ENCODE measurements at regions not wholly inside any gene's neighbourhood (a gene's known extent, or its start where the extent isn't known, plus 50 kb on each side); places are given as distances from the start of the nearest gene placed in this dataset.
"Not testable (repeated sequence)": the region's sequence is repeated elsewhere in the genome, so short reads cannot be mapped to it uniquely, and the experiment has no call there.

DNA sequence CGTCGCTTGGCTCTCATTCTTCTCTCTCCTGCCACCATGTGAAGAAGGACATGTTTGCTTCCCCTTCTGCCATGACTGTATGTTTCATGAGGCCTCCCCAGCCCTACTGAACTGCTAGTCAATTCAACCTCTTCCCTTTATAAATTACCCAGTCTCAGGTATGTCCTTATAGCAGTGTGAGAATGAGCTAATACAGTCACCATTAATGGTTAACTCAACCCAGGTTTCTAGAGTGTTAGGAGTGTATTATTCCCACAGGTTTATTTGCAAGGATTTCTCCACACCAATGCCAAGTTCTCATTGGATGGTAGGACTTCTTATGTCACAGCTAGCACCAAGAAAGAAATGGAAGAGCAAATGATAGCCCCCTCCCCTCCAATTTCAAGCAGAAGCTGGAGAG, 71.9 kb downstream of the DYNAP start:
- DNase-seq (ENCODE audit: low read depth), result no peak
- H3K4me3 ChIP-seq (ENCODE audit: low read depth, low read length), result no peak overlapping the region

DNA sequence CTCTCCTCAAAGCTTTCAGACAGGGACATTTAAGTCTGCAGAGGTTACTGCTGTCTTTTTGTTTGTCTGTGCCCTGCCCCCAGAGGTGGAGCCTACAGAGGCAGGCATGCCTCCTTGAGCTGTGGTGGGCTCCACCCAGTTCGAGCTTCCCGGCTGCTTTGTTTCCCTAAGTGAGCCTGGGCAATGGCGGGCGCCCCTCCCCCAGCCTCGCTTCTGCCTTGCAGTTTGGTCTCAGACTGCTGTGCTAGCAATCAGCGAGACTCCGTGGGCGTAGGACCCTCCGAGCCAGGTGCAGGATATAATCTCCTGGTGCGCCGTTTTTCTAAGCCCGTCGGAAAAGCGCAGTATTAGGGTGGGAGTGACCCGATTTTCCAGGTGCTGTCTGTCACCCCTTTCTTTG, 78.7 kb downstream of the DYNAP start:
- not testable (repeated sequence) for DNase-seq (ENCODE audit: low read depth); H3K4me3 ChIP-seq (ENCODE audit: low read depth, low read length)

DNA sequence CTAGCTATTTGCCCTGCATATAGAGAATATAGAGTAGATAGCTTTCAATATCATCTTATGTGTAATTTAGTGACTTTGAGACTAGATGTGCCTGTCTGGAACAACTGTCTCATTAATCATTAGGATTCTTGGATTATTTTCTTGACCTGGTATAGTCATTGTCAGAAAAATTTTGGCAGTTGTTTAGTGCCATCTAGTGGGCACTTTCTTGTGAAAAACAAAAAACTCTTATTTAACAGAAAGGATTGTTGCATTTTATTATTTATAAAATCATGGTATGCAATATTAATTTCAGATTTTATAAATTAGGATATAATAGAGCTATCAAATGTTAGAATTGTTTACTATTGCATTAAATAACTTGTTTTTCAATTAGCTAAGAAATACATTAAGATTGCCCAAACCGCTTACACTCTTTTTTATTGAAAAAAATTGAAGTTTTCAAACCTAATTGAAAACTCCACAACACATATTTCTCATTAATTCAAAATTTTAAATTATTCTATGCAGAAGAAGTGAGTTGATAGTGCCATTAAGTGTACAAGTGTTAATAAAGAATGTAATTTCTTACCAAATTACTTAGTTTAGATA, 80.3 kb downstream of the DYNAP start:
- DNase-seq (ENCODE audit: low read depth), result no peak
- no peak overlapping the region for H3K4me3 ChIP-seq (ENCODE audit: low read depth, low read length)

DNA sequence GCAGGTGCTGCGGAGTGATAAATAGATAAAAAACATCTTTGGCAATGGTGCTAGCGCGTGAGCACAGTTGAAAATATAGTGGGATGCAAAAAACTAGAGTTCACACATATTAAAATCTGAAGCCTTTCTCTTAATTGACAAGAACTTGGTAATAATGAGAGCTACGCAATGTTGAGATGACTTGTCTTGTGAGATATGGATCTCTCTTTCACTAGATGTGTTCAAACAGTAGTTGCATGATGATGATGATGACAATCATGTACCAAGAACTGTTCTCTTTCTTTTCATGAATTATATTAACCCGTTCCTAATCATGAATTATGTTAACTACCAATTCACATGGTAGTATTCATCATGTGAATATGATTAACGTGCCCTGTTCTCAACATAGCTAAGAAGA, 81.1 kb downstream of the DYNAP start:
- H3K4me3 ChIP-seq (ENCODE audit: low read depth, low read length), result no peak overlapping the region
- no peak for DNase-seq (ENCODE audit: low read depth)

DNA sequence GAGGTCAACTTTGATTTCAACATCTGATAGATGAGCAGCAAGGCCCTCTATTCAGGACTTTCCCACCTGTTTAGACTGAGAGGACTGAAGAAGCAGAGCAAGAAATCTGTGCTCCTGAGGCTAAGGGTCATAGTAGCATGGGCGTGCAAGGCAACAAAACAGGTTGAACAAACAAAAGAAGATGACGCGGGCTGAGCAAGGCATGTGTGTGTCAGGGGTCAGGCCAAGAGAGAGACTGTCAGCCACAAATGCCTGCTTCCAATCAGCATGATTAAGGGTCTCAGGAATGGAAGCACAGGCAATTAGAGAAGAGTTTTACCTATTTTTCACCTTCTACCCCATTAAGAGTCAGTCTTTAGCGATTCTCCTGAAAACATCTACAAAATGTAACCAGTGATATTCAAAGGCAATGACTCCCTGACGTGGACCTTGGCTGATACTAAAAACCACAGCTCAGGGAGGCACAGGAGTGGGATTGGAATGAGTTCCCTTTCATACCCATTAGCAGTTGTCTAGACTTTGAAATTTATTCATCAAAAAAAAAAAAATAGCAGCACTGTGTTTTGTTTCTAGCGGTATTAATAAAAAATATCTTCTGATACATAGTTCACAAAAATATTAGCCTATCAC, 81.9 kb downstream of the DYNAP start:
- no peak overlapping the region for H3K4me3 ChIP-seq (ENCODE audit: low read depth, low read length)
- DNase-seq (ENCODE audit: low read depth), result peak; percentile 8

DNA sequence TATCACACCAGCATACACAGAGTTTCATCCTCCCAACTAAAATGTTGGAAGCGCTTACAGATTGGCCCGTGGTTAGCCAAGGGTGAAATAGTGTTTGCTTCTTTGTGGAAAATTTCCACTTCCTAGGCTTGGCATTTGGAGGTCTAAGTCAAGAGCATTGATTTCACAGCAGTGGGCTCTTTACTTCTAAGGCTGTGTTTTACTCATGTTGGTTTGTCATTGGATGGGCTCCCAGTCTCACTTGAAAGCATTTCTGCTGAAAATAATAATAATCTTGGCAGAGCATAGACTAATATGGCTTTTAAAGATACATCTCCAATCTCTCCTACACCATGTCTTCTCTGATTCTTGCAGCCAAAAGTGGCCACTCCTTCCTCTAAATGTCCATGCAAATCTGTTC, 82.9 kb downstream of the DYNAP start:
- no peak for DNase-seq (ENCODE audit: low read depth)
- H3K4me3 ChIP-seq (ENCODE audit: low read depth, low read length), result no peak overlapping the region

DNA sequence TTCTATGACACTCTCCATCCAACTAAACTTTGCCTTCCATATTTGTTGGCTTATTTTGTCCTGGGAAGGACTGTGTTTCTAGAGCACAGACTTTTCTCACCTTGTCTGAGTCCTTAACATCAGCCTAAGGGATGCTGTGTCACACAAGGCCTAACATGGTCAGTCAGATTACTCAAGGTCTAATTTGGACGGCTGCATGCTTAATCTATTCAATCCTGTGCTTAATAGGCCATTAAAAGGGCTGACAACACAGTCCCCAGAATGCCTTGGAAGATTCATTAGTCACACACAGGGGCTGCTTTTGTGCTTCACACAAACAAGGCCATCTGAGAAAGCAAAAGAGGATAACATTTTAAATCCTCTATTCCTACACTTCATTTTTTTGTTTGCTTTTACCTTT, 84.0 kb downstream of the DYNAP start:
- no peak for DNase-seq (ENCODE audit: low read depth)
- H3K4me3 ChIP-seq (ENCODE audit: low read depth, low read length), result no peak overlapping the region

DNA sequence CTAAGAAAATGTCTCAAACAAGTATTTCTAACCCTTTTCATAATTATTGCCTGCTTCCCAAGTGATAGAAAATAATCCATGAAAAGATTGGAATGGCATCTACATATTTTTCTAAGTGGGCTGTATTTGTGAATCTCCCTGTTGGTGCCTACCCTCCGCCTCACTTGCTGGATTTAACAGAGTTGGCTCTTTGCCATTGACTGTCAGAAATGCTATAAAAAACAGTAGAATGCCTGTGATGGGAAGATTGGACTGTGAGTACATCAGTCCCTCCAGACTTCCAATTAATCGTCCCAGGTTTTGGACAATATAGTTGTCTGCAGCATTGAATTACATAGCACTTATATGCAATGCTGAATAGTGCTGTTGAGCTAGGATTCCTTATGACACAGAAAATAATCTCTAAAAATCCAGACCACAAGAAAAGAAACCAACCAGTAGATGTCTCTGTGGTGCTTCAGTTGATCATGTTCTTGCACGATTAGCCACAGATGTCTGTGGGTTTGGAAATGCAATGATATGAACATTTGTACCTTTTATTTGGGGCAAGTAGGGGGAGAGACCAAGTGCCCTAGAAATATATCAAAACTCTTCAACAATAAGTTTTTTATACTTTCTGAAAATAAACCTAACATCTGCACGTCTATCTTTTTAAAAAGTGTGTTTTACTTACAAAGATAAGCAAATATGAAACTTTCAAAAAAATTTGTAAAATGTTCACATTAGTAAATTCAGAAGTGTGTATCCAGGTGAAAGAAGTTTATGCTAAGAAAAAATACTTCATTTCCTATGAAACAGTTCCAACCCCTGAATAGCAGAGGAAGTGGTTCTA, 88.5 kb downstream of the DYNAP start:
- H3K4me3 ChIP-seq (ENCODE audit: low read depth, low read length), result no peak overlapping the region
- DNase-seq (ENCODE audit: low read depth), result peak; percentile 55

DNA sequence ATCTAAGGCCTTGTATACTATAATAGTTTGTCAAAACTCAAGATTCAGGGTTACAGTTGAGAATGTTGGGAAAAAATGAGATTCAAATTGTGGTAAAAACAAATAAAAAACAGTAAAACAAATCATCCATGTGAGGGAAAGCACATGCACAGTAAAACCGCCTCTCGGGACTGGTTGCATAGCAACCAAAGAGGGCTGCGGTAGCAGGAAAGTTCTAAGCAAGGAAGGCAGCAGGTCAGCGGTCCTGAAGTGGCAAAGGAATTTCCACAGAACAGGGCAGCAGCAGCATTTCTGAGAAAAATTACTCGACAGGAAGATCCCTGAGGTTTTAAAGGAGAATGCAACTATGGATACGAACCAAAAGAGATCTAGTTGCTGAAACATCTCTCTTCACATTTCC, 93.7 kb downstream of the DYNAP start:
- peak; percentile 63 for DNase-seq (ENCODE audit: low read depth)
- no peak overlapping the region for H3K4me3 ChIP-seq (ENCODE audit: low read depth, low read length)

DNA sequence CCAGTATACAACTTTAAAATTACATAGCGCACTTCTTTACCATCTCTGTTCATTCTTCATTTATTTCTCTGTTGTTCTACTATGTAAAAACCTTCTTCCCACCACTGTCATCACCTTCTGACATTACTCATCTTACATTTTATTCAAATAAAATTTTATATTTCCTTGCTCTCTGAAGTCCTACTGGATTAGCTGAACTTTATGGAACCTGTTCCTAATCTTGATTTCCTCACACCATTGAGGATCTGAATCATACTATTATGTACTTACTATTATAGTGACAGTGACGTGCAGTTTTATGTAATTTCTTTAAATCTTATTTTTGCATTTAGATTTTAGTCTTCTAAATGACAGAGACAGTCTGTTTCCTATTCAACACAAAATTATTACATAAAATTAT, 98.3 kb downstream of the DYNAP start:
- H3K4me3 ChIP-seq (ENCODE audit: low read depth, low read length), result no peak overlapping the region
- DNase-seq (ENCODE audit: low read depth), result no peak

DNA sequence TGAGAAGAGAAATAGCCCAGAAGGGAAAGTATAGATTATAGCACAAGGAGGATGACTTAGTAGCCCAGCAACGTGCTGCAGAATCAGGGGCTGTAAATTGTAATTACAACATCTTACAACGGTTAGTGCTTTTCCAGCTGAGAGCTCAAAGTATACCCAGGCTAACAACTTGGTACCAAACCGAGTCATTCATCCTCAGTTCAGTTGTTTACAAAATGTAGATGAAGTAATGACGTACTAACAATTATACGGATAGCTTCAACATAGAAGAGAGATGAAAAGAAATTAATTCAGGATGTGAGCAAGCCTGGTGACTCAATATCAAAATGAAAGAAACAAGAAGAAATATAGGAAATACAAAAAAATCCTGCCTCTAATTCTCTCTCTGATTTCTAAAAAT, 99.2 kb downstream of the DYNAP start:
- H3K4me3 ChIP-seq (ENCODE audit: low read depth, low read length), result no peak overlapping the region
- peak; percentile 21 for DNase-seq (ENCODE audit: low read depth)

DNA sequence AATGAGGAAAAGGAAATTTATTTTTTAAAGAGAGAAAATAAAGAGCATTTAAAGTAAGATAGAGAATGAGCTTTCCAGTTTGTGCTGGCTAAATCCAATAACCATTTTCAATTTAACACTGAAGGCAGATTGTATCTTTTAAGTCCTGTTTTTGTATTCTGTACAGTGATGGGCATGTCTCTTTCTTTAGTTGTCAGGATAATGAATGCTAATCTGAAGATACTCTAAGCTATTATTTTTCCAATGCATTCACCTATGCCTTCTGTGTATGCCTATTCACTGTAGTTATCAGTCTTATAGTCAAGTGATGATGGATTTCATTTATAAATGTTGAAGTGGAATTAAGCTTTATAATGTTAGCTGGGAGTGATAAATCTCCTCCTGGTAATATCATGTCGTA, 101.4 kb downstream of the DYNAP start:
- H3K4me3 ChIP-seq (ENCODE audit: low read depth, low read length), result no peak overlapping the region
- DNase-seq (ENCODE audit: low read depth), result no peak

DNA sequence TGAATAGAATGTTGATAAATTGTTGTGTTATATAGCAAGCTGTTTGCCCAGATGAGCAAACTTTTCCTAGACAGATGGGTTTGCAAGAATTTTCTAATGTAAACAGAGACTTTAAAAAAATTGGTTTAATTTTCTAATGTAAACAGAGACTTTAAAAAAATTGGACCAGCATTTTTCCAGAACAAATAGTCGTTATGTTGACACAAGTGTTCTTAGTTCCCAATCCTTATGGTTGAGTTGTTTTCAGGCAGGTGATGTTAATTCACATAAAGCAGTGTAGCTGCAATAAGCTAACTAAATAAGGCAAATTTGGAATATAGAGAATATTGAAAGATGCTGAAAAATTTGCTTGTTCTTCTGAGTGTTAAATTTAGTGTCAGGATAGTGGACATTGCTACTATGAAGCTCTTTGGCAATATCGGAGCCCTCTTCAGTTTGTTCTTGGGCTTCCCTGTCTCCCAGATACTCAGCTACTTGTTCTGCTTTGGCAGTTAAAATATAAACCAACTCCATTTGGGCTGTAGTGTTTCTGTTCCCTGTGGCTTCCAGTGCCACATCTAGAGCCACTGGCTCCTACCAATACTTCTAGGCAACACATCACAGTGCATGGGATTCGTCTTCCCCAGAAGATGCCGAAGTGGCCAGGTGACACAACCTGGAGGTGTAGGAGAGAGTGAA, 105.7 kb downstream of the DYNAP start:
- DNase-seq (ENCODE audit: low read depth), result no peak
- no peak overlapping the region for H3K4me3 ChIP-seq (ENCODE audit: low read depth, low read length)

DNA sequence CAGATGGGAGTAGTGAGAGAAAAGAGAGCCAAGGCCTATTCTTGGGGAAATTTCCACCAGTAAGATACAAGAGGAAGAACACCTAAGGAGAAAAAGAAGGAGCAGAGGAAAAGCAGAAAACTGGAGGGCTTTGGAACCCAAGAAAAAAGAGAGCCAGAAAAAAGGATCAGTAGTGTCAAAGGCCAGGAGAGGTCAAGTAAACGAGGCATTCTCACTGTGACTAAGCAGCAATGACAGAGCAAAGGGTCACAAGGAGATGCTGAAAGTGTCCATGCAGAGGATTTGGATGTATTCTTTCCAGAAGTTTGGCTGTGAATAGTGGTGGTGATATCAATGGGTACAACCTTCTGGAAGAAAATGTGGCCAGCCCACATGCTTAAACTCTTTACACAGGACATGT, 109.5 kb downstream of the DYNAP start:
- H3K4me3 ChIP-seq (ENCODE audit: low read depth, low read length), result no peak overlapping the region
- no peak for DNase-seq (ENCODE audit: low read depth)

DNA sequence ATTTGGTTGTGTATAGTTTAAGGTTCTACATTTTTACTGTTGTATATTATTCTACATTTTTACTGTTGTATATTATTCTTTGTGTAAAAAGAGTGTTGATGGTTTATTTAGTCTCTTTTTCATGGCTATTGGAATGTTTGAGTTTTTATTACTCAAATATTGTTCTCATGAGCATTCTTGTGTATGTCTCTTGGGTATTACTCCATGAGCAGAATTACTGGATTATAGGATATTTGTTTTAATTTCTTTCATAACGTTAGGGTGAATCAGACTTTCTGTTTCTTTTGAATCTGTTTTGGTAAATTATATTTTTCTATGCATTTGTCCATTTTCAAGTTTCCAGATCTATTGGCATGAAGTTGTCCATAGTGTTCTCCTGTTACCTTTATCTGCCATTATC, 111.6 kb downstream of the DYNAP start:
- no peak for DNase-seq (ENCODE audit: low read depth)
- no peak overlapping the region for H3K4me3 ChIP-seq (ENCODE audit: low read depth, low read length)

DNA sequence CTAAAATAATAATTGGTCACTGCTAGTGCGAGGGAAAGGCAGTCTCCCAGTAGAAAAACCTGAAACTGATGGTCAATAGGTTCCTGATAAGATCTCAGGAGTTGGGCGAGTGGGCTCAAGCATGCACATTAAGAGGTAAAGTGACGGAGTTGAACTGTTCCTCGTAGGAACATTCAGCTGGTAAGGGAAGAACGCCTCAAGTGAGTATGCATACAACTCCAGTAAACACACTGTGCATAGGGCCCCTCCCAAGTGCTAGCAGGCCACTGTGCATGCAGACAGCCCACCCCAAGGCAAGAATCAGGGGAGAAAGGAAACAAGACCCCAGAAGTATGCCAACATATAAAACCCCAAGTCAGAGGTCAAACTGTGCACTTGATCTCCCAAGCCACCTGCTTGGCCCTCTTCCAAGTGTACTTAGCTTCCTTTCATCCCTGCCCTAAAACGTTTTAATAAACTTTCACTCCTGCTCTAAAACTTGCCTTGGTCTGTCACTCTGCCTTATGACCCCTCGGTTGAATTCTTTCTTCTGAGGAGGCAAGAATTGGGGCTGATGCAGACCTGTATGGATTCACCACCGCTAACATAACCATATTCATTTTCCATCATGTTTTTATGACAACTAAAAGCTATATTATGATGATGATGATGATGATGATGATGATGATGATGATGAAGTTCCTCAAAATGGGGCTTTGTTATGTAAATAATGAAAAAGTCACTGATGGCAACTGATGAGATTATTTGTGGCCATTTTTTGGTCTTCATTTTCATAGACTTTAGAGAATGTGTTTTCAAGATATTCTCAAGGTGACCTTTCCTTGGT, 118.0 kb upstream of the RAB27B start:
- DNase-seq (ENCODE audit: low read depth), result no peak
- no peak overlapping the region for H3K4me3 ChIP-seq (ENCODE audit: low read depth, low read length)

DNA sequence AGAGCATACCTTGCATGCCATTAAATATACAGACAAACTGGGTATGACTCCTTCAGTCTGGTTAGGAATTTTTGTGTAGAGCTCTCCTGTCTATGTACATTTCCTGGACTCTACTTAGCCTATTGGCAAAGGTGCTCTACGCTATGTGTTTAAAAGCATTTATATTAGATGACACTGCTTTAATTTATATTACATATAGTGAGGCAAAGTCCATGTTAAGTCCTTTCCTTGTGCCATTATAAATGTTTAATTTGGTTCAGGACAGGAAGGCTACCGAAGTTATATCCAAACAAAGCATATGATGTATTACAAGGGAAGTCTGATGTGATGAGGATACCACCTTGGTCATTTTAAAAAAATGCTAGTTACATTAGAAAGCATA, 117.4 kb upstream of the RAB27B start:
- DNase-seq (ENCODE audit: low read depth), result no peak

DNA sequence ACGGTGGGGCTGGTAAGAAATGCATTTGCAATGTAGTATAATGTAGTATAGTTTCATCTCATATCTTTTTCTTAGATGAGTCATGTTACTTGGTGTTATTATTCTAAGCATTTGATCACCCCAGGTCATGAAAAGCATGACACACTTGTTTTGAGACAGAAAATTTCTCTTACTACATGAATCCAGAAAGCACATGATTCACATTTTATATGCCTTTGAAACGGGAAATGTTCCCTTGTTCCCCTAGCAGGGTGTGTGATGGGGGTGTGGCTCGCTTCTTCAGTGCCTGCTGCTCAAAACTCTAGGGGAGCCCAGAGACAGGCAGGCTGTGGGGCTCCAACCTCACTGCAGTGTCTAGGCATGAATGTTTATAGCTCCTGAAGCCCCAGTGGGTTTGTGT, 116.0 kb upstream of the RAB27B start:
- no peak overlapping the region for H3K4me3 ChIP-seq (ENCODE audit: low read depth, low read length)
- peak; percentile 49 for DNase-seq (ENCODE audit: low read depth)

More for the DNA sequence above, 117.4 kb upstream of the RAB27B start:
- H3K4me3 ChIP-seq (ENCODE audit: low read depth, low read length), result no peak overlapping the region

DNA sequence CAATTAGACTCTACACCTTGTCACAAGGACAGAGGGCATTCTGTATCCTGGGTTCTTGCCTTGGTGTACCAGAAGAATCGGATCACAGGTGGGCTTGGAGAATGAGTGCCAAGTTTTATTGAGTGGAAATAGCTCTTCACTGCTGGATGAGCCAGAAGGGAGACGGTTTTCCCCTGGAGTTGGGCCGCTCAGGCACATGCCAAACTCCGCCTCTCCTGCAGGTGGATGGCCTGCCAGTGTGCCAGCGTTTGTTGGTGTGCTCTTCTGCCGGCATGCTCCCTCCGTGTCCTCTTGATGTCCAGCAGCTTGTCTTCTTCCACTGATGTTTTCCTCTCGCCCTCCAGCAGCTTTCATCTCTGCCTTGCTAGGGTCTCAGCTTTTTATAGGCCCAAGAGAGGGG, 115.5 kb upstream of the RAB27B start:
- no peak overlapping the region for H3K4me3 ChIP-seq (ENCODE audit: low read depth, low read length)
- DNase-seq (ENCODE audit: low read depth), result no peak

DNA sequence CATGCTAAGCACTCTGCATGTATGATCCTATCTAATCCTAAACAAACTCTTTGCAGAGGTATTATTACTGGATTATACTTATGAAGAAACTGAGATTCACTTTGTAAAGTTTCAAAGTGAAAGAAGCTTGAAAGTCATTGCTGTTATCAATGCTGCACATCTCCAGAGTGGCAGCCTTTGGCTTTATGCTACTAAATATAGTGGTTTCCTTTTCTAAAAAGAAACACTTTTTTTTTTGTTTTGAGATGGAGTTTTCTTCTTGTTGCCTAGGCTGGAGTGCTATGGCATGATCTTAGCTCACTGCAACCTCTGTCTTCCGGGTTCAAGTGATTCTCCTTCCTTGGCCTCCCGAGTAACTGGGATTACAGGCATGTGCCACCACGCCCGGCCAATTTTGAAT, 114.9 kb upstream of the RAB27B start:
- no peak overlapping the region for H3K4me3 ChIP-seq (ENCODE audit: low read depth, low read length)
- DNase-seq (ENCODE audit: low read depth), result no peak
